Astrocyte of the spinal cord (primary cell): ENCODE measurements at regions not wholly inside any gene's neighbourhood (a gene's known extent, or its start where the extent isn't known, plus 50 kb on each side); places are given as distances from the start of the nearest gene placed in this dataset.
A peak's percentile ranks its signal among the peaks of the same experiment; 100 is the strongest.

ENCODE experiments used
- DNase-seq: peaks from one replicate; pipeline ENCODE4 v3.0.0; 2011; ENCODE audit warnings: low read depth, low spot score
- H3K4me3 ChIP-seq: 2 replicates; pipeline ENCODE4 v1.5.1; 2011; ENCODE audit warnings: low read depth, mild to moderate bottlenecking, low read length, moderate library complexity
- in situ Hi-C: cut with HindIII; loops from 2 replicates; pipeline ENCODE4 v1.10.0; 2017; ENCODE audit warnings: low sequenced_read_pairs
- TF ChIP-seq, protein P1 (sequence below): IDR thresholded peaks from 2 replicates; pipeline ENCODE4 v1.5.1; 2012; ENCODE audit warnings: low read depth, mild to moderate bottlenecking, low read length, inconsistent platforms

DNA sequence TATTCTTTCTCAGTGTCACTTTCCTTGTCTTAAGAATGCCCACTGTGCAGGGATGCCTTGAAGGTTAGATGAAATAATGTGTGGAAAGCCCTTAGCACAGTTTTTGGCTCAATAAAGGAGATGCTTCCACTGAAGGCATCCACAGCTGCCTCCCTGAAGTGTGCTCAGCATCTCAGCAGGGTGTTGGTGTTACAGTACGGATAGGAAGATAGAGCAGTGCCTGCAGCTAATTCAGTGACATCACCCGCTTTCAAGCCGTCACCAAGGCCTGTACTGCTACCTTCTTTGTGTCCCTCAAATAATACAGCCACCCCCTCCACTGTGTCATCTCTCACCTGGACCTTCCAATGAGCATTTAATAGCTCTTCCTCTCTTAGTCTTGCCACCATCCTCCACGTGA is 59.0 kb downstream of the NDUFS5 start:
- TF ChIP-seq, protein P1, sequence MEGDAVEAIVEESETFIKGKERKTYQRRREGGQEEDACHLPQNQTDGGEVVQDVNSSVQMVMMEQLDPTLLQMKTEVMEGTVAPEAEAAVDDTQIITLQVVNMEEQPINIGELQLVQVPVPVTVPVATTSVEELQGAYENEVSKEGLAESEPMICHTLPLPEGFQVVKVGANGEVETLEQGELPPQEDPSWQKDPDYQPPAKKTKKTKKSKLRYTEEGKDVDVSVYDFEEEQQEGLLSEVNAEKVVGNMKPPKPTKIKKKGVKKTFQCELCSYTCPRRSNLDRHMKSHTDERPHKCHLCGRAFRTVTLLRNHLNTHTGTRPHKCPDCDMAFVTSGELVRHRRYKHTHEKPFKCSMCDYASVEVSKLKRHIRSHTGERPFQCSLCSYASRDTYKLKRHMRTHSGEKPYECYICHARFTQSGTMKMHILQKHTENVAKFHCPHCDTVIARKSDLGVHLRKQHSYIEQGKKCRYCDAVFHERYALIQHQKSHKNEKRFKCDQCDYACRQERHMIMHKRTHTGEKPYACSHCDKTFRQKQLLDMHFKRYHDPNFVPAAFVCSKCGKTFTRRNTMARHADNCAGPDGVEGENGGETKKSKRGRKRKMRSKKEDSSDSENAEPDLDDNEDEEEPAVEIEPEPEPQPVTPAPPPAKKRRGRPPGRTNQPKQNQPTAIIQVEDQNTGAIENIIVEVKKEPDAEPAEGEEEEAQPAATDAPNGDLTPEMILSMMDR: no peak
- no peak overlapping the region for H3K4me3 ChIP-seq
- no peak for DNase-seq
- in situ Hi-C loops: no loop called here

DNA sequence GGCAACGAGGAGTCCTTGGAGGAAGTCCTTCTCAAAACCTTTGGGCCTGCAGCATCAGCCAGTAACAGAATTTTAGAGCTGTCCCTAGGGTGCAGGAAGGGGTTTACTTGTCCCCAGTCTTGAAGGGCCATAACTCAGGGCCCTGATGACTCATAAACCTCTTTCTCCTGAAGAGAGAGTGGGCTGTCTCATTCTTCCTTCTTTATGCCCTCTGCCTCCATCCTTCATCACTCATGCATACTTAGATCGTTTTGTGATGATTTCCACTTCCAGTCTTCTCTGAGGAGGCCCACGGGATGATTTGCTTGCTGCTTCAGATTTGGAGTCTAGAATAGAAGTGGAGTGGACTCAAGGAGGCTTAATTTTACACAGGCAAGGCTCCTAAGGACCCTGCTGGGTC is 60.2 kb downstream of the NDUFS5 start:
- DNase-seq: no peak
- TF ChIP-seq, protein P1: no peak
- H3K4me3 ChIP-seq: no peak overlapping the region
- in situ Hi-C loops: no loop called here

DNA sequence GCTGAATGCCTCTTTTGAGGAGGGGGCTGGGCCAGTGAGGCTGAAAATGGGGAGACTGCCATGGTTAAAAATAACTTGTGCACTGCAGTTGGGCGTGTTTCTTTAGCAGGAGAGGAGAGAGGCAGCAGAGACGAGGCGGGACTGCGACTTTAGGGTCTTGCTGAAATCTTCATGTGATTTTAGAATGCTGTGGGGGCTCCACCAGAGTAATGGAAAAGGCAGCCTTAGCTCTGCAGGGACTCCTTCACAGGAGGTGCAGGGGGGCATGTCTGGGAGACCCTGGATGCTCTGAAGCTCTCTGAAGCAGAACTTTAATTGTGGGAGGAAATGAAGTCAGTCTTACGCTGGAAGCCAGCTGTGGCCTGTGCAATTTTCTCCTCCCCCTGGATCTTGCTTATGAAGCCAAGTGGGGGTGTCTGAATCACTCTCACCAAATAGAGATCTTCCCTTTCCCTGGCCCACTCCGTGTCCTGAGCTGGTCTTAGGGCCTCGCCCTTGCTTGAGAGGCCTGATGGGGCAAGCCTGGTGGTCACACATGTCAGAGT is 60.8 kb downstream of the NDUFS5 start:
- in situ Hi-C loops: no loop called here
- H3K4me3 ChIP-seq: no peak overlapping the region
- DNase-seq: peak; percentile 56
- TF ChIP-seq, protein P1: no peak

DNA sequence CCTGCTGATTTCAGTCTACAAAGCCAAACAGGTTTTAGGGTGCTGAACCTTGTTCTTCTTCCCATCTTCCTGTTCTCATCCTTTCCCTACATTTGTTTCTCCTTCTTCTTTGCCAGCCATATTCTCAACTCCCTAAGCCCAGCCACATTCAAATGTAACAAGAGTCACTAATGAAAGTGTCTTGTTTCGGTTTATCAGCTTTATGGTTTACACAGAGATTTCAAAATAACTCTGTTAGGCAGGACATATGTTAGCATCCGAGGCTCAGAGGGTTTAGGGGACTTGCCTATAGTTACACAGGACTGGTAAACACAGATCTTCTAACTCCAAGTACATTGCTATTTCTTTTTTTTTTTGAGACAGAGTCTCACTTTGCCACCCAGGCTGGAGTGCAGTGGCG is 61.3 kb downstream of the NDUFS5 start:
- in situ Hi-C loops: no loop called here
- no peak for DNase-seq
- H3K4me3 ChIP-seq: no peak overlapping the region
- TF ChIP-seq, protein P1: no peak

DNA sequence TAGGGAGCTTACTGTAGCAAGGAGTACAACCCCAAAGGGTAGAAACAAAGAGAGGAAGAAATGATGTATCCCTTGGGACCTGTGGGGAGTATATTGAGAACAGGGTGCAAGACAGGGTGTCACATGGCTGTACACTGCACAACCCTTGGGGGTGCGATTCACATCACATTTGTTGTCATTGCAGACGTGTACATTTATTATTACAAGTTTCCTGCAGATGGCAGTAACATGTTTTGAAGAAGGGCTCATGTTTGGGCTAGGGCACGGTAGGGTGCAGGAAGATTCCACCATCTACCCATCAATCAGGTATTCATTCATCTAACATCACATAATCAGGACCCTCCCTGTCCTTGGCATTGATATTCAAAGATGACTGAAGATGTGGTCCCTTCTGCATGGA is 62.5 kb downstream of the NDUFS5 start:
- in situ Hi-C loops: no loop called here
- TF ChIP-seq, protein P1: no peak
- no peak for DNase-seq
- no peak overlapping the region for H3K4me3 ChIP-seq

DNA sequence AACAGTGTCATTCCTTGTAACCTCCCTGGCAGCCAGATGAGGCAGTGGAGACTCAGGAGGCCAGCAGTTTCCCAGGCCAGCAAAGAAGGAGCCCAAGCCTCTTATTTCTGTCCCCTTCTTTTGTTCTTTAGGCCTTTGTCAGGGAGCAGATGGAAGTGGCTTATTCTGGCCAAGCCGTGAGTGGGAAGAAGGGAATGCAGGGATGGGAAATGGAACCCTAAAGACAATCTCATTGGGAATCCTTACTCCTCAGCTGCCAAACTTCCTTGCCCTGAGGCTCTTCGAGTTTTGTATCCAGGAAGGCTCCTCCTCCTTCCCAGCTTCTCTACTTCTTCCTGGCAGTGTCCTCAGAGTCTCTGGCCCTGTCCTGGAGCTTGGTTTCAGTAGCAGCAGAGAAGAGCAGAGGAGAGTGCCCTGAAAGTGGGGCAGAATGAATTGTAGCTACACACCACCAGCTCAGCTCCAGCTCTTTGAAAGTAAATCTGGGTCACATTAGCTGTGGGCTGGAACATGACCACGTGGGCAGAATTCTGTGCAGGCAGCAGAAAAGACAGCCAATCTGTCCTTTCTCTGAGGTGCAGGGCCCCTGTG is 63.9 kb downstream of the NDUFS5 start:
- H3K4me3 ChIP-seq: no peak overlapping the region
- in situ Hi-C loops: no loop called here
- TF ChIP-seq, protein P1: no peak
- no peak for DNase-seq
